HG02571 (cell line): ENCODE measurements at regions not wholly inside any gene's neighbourhood (a gene's known extent, or its start where the extent isn't known, plus 50 kb on each side); places are given as distances from the start of the nearest gene placed in this dataset.

Experiments
- ATAC-seq: cut with Tn5 transposase; IDR thresholded peaks from one replicate; pipeline ENCODE4 v1.9.1; 2021; ENCODE audit warnings: mild to moderate bottlenecking, moderate library complexity; ENCODE audit not compliant: unreplicated experiment

GRCh38 chr5:69042915-69043654, 50.7 kb upstream of the SLC30A5 start:
- peak; percentile 90 for ATAC-seq

GRCh38 chr5:69043655-69043996, 50.2 kb upstream of the SLC30A5 start:
- ATAC-seq: no peak
